Stimulated activated CD4-positive, alpha-beta T cell treated with anti-CD3 and anti-CD28 coated beads, Interleukin-1b, Interleukin-23, amount 100 ng/mL, for 1 hour (primary cell): ENCODE measurements at regions not wholly inside any gene's neighbourhood (a gene's known extent, or its start where the extent isn't known, plus 50 kb on each side); places are given as distances from the start of the nearest gene placed in this dataset.
"Not testable (repeated sequence)": the region's sequence is repeated elsewhere in the genome, so short reads cannot be mapped to it uniquely, and the experiment has no call there.

ENCODE experiments used
- DNase-seq, 2 donors: peaks; one replicate each; pipeline ENCODE4 v3.0.0-alpha.2; 2020; ENCODE audit warnings: low read depth in 2 of 2

DNA sequence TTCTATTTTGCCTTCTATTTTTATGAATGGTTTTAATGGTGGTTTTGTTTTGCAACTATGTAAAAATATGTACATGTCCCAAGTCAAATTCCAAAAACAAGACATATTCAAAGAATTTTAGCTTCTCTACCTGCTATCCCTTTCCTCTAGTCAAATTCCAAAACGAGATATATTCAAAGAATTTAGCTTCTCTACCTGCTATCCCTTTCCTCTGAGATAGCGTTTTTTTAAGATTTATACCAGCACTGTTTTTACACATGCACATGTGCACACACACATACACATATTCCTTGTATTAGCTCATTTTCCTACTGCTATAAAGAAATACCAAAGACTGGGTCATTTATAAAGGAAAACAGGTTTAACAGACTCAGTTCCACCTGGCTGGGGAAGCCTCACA, 199.1 kb upstream of the ARL4C start:
- DNase-seq = no peak

GRCh38 chr2:234694244-234695013, 197.5 kb upstream of the ARL4C start:
- no peak for DNase-seq

DNA sequence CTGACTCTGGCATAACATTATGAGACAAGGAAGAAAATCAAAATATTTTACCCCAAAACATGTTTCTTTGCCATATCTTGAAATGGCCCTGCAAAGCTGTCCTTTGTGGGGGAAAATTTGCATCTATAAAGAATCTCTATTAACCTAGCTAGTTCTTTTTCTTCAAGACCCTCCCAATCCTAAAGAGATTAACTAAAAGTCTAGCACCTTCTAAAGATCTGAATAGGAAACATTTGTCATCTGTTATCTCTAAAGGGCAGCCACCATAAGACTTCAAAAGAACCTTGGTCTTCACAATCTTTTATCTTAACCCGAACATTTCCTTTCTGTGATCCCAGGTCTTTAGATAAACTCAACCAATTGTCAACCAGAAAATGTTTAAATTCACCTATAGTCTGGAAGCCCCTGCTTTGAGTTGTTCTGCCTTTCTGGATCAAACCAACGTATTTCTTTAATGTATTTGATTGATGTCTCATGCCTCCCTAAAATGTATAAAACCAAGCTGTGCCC, 196.9 kb upstream of the ARL4C start:
- DNase-seq = not testable (repeated sequence)

GRCh38 chr2:234693191-234693590, 196.3 kb upstream of the ARL4C start:
- DNase-seq = not testable (repeated sequence)

DNA sequence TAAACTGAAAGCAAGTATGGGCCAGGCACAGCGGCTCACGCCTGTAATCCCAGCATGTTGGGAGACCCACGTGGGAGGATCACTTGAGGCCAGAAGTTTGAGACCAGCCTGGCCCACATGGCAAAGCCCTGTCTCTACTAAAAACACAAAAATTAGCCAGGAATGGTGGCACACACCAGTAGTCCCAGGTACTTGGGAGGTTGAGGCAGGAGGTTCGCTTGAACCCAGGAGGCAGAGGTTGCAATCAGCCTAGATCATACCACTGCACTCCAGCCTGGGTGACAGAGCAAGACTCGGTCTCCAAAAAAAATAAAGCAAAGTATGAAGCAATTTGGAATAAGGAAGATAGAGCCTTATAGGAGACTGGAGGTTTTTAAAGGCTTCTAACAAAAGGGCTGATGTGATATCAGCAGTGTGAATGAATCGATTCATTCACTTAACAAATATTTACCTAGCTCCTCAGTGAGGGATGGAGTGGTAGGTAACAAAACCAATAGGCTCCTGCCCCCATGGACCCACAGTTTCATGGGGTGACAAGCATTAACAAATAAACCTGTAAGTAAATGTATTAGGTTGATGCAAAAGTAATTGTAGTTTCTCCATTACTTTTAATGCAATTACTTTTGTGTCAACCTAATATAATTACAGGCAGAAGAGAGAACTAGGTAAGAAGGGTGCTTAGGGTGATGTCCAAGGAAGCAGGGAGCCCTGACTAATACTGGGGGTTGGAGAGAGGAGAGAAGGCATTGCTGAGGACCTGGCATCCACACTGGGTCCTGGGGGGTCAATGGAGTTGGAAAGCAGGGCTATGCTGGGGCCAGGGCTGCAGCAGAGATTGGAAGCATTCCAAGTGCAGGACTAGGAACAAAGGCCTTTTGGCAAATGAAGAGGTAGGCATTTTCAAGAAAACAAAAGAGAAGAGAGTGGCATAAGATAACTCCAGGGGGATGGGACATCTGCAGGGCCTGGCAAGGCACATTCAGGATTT, 195.4 kb upstream of the ARL4C start:
- DNase-seq = no peak

DNA sequence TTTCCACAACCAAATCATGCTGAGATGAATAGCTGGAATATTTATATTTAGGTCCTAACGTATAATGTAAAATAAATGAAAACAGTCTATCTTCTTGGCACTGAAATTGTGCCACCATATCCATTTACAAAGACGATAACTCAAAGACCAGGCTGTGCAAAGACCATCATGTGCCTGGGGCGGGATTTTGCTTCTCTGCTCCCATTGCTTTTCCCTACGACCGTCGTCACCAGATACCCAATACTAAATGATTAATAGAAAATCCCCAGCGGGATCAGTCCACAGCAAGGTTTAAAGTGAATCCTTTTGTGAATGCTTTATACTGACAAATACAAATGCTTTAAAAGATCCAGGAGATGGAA, 194.3 kb upstream of the ARL4C start:
- DNase-seq = no peak

DNA sequence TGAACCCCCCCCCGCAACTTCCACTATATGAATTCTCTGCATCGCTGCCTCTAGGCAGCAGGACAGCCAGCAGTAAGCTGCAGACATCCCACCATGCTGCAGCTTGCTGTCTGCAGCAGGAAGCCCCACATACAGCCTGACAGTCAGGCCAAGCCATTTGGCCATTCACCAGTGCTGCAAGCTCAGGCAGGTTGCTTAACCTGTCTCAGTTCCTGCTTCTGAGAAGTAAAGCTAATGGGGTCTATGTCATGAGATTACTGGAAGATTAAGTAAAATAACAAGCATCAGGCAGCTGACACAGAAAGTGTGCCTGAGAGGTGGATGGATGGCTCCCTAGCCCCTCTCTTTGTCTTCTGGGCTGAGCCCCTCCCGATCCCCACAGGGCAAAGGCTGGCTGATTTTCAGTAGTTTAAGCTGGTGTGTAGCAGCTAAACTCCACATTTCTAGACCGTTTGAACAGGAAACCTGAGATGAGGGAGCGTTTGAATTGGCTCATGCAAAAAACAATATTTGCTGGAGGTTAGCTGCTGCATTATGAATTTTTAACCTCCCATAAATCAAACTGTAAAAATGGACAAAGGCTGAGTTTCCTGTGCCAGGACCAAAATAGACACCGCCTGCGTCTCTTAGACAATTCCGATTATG, 193.8 kb upstream of the ARL4C start:
- DNase-seq = no peak

- no peak for DNase-seq
Observed at GRCh38 chr2:234689911-234690379, 193.1 kb upstream of the ARL4C start.

DNA sequence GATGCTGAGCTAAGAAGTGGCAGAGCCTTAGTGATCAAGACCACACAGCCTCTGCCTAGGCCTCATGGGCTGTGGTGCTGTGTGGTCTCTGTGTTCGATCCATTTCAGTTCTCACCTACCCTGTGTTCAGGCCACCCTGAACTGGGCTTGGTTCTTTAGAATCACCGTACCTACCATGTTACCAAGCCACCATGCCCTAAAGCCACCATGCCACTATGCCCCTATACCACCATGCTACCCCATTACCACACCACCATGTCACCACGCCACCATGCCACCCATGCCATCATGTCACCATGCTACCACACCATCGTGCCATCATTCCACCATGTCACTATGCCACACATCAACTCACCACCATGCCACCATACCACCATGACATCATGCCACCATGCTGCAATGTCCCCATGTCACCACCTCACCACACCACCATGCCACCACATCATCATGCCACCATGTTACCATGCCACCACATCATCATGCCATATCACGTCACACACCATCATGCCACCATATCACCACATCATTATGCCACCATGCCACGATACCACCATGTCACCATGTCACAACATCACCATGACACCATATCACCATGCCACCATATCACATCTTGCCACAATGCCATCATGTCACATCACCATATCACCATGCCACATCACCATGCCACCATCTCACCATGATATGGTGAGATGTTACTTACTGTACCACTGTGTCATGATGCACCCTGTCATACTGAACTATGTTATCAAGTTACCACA, 191.0 kb upstream of the ARL4C start:
- no peak for DNase-seq

GRCh38 chr2:234686088-234686890, 189.4 kb upstream of the ARL4C start:
- no peak for DNase-seq

- no peak for DNase-seq
Observed at GRCh38 chr2:234684466-234684865, 187.6 kb upstream of the ARL4C start.

- DNase-seq = no peak
Observed at GRCh38 chr2:234683950-234684349, 187.1 kb upstream of the ARL4C start.

- no peak for DNase-seq
Observed at GRCh38 chr2:234682492-234683228, 185.8 kb upstream of the ARL4C start.

GRCh38 chr2:234680688-234681619, 184.1 kb upstream of the ARL4C start:
- no peak for DNase-seq

- no peak for DNase-seq
Observed at GRCh38 chr2:234679741-234680687, 183.1 kb upstream of the ARL4C start.

GRCh38 chr2:234679301-234679740, 182.4 kb upstream of the ARL4C start:
- no peak for DNase-seq

GRCh38 chr2:234678711-234679110, 181.8 kb upstream of the ARL4C start:
- no peak for DNase-seq
